ENCODE measurements at regions not wholly inside any gene's neighbourhood (a gene's known extent, or its start where the extent isn't known, plus 50 kb on each side); places are given as distances from the start of the nearest gene placed in this dataset.

DNA sequence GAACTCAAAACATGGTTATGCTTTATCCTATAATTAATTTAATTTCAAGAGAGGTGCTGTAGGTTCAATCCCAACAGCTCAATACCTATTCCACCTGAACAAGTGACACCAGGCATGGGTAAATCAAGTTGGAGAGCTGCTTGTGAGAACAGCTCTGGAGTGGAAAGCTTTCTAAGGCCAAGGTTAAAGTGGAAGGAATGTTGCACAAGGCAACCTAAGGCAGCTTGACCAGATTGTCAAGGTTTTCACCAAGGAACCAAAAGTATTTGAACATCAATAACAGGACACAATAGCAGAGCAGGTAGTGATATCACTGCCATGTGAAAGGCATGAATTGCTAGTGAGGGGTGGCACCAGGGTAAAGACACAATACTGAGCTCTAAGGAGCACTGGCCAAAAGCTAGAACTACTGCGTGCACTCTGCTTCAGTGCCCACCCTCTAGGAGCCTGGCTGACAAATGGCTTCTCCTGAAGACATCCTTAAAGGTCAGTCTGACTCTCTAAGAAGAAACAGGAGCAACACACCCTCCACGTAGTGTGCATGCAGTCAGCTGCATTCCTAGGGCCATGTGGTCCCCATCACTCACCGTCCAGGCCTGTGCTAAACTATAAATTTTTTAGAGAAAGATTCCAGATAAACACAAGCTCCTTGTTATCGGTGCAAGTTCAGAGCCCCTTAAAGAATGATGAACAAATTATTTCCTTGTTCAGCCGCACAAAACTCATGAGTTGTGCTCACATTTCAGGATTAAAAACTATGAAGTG is 677.7 kb upstream of the KLF4 start:
- H3K4me3 Mint-ChIP-seq: no peak overlapping the region
- no peak overlapping the region for H3K27ac Mint-ChIP-seq
- H3K9me3 Mint-ChIP-seq: no peaks in the 10 kb centered on the region
- H3K36me3 Mint-ChIP-seq (ENCODE audit: low read depth): no peaks in the 10 kb centered on the region
- H3K27me3 Mint-ChIP-seq (ENCODE audit: low read depth): no peaks in the 10 kb centered on the region
- H3K4me1 Mint-ChIP-seq (ENCODE audit: low read depth): no peaks in the 10 kb centered on the region

DNA sequence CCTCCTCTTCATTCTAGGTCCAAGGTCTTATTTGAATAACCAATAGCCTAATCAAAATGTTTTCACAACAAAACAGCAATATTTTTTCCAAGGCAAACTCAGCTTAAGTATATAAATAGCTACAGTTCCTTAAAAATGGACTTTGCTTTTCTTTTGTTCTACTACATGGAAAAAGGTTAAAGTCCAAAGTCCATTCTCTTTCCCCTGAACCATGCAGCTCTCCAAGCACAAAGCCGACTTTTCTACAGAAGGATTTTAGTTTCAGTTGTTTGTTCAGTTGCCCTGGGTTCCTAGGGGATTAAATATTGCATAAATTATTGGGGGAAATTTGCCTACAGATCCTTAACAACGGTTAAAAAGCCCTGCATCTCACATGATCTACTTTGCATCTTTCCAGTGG is 677.0 kb upstream of the KLF4 start:
- no peaks in the 10 kb centered on the region for H3K27me3 Mint-ChIP-seq (ENCODE audit: low read depth)
- no peak overlapping the region for H3K4me3 Mint-ChIP-seq
- no peaks in the 10 kb centered on the region for H3K9me3 Mint-ChIP-seq
- H3K36me3 Mint-ChIP-seq (ENCODE audit: low read depth): no peaks in the 10 kb centered on the region
- H3K27ac Mint-ChIP-seq: no peak overlapping the region
- no peaks in the 10 kb centered on the region for H3K4me1 Mint-ChIP-seq (ENCODE audit: low read depth)

DNA sequence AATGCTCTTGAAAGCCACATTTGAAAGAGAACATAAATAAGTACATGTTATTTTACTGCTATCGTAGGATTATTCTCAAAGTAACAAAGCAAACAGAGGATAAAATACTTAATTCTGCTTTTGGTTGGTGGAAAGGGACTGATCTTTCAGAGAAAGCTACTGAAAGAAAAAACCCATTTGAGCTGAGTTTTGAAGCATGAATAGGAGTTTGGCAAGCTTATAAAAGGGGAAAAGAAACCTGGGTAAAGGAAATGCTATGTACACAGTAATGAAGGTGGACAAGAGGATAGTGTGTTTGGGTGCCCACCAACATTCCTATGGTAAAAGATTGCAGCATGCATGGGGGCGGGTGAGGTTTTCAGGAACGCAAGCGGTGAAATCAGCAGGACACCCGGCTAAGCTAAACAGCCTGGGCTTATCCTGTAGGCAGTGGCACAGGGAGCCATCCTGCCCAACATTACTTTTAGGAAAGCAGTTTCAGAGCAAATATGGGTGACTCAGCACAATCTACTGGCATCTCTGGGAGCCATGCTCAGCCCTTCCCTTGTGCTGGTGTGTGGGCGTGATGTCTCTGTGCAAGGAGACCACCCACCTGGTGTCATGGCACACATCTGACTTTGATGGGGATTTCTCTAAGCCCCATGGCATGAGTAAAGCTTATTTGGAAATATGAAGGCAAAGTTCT is 673.9 kb upstream of the KLF4 start:
- Mint-ChIP-seq H3K9me3 (no peaks in the 10 kb centered on the region), H3K27ac (no peak overlapping the region), H3K4me1 (ENCODE audit: low read depth) (no peaks in the 10 kb centered on the region), H3K36me3 (ENCODE audit: low read depth) (no peaks in the 10 kb centered on the region), H3K27me3 (ENCODE audit: low read depth) (no peaks in the 10 kb centered on the region), H3K4me3 (no peak overlapping the region)

DNA sequence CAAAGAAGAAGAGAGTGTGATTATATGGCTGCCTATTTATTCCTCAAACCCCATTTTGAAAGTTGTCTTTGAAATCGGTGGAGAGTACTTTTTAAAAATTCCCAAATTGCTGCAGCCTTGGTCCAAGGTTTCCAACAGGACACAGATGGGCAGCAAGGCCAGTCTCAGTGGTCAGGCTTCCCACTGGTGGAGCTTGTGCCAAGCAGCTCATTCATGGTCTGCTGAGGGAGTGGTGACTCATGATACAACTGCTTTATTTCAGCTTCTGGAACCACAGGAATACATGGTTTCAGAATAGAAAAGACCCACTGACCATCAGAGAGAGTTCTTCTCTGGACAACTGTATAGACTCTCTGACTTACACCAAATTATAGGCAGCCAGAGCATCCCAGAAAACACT is 673.1 kb upstream of the KLF4 start:
- H3K4me3 Mint-ChIP-seq: no peak overlapping the region
- H3K36me3 Mint-ChIP-seq (ENCODE audit: low read depth): no peaks in the 10 kb centered on the region
- no peaks in the 10 kb centered on the region for H3K4me1 Mint-ChIP-seq (ENCODE audit: low read depth)
- H3K27ac Mint-ChIP-seq: no peak overlapping the region
- no peaks in the 10 kb centered on the region for H3K9me3 Mint-ChIP-seq
- no peaks in the 10 kb centered on the region for H3K27me3 Mint-ChIP-seq (ENCODE audit: low read depth)

DNA sequence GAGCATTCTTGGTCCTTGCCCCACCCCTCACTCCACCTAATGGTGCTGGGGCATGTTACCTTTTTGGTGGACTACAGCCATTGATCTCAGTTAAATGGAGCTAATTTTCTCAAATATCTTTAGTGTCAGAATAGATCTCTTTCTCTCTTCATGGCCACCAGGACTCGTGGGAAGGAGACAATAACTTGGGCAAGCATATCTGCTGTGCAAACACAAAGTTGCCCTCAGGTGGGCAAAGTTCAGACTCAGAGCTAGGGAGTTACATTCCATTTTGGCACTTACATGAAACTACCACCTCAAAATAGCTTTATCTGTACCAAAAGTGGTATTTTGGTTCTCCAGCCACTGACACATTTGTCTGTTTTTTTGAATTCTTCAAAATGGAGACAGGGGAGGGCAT is 671.9 kb upstream of the KLF4 start:
- Mint-ChIP-seq H3K27ac (no peak overlapping the region), H3K9me3 (no peaks in the 10 kb centered on the region), H3K27me3 (ENCODE audit: low read depth) (no peaks in the 10 kb centered on the region), H3K4me1 (ENCODE audit: low read depth) (no peaks in the 10 kb centered on the region), H3K4me3 (no peak overlapping the region), H3K36me3 (ENCODE audit: low read depth) (no peaks in the 10 kb centered on the region)

DNA sequence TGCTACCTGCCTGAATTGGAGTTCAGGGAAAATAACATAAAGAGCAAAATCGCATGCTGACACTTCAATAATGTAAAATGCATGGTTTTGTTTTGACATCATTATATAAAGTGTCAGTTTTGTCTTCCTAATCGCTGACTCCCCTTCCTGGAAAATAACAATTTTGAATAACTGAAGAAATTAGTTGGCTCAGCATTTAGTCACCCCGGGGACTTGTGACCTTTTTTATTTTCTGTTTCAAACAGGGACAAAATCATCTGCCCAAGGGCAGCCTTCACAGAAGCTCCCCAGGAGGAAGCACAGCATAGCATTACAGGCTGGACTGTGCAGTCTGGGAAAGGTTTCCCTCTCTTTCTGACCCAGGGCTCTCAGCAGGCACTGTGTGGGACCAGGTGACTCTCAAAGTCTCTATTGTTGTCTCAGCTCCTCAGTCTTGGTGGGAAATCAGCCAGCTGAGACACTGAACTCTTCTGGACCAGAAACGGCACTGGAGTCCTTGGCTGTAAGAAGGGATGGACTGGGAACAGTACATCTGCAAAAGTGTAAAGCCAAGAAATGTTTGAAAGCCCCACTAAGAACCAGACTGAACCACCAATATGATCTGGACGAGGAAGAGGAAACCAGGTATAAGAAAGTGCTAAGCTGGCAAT is 671.3 kb upstream of the KLF4 start:
- no peaks in the 10 kb centered on the region for H3K9me3 Mint-ChIP-seq
- no peak overlapping the region for H3K27ac Mint-ChIP-seq
- H3K4me1 Mint-ChIP-seq (ENCODE audit: low read depth): no peaks in the 10 kb centered on the region
- H3K27me3 Mint-ChIP-seq (ENCODE audit: low read depth): no peaks in the 10 kb centered on the region
- no peaks in the 10 kb centered on the region for H3K36me3 Mint-ChIP-seq (ENCODE audit: low read depth)
- H3K4me3 Mint-ChIP-seq: no peak overlapping the region

DNA sequence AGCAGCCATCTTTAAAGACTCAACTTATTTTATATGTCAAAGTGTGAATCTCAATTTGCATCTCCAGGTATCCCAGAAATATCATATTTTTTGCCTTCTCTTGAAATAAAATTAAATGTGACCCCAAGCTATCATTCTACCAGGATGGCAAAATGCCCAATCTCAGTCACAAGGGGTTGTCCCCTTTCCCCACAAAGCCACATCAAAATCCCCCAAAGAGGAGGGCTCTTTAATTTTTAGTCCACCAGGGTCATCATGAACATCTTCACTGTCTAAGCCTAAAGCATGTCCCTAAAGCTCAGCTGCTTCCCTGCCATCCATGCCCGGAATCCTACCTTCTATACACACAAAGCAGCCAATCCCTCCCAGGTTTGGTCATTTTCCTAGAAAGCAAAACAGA is 670.5 kb upstream of the KLF4 start:
- H3K36me3 Mint-ChIP-seq (ENCODE audit: low read depth): no peaks in the 10 kb centered on the region
- H3K27ac Mint-ChIP-seq: no peak overlapping the region
- no peaks in the 10 kb centered on the region for H3K27me3 Mint-ChIP-seq (ENCODE audit: low read depth)
- no peaks in the 10 kb centered on the region for H3K4me1 Mint-ChIP-seq (ENCODE audit: low read depth)
- H3K4me3 Mint-ChIP-seq: no peak overlapping the region
- no peaks in the 10 kb centered on the region for H3K9me3 Mint-ChIP-seq

DNA sequence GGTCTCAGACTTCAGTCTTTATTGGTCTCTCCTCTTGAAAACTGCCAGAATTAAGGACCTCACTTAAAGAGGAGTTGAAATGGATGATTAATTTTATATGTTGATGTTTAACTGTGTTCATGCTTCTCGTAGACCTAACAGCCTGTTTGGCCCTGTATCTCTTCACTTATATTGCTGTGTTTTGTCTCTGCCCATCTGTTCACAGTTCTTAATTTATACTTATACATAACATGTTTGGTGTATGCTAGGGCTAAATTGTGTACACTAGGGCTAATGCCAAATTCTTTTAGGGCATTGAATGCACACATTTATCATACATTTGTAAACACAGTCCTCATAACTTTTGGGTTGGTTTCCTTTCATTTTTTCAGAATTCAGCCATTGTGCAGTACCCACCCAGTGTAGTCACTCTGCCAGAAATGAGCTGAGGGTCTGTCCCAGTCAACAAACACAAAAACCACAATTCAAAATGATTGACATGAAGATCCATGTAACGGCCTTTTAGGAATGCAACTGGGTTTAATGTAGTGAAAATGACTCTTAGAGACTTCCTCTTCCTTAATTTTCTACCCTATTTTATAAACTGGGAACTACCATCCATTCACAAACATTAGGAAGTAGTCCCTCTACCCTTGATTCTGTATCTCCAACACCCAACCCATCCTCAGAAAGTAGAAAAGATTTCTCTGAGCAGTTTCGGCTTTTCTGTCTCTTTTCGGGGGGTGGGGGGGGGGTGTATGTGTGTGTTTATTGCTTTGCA is 668.8 kb upstream of the KLF4 start:
- H3K36me3 Mint-ChIP-seq (ENCODE audit: low read depth): no peaks in the 10 kb centered on the region
- H3K4me3 Mint-ChIP-seq: no peak overlapping the region
- H3K9me3 Mint-ChIP-seq: no peaks in the 10 kb centered on the region
- H3K27ac Mint-ChIP-seq: no peak overlapping the region
- no peaks in the 10 kb centered on the region for H3K4me1 Mint-ChIP-seq (ENCODE audit: low read depth)
- no peaks in the 10 kb centered on the region for H3K27me3 Mint-ChIP-seq (ENCODE audit: low read depth)

DNA sequence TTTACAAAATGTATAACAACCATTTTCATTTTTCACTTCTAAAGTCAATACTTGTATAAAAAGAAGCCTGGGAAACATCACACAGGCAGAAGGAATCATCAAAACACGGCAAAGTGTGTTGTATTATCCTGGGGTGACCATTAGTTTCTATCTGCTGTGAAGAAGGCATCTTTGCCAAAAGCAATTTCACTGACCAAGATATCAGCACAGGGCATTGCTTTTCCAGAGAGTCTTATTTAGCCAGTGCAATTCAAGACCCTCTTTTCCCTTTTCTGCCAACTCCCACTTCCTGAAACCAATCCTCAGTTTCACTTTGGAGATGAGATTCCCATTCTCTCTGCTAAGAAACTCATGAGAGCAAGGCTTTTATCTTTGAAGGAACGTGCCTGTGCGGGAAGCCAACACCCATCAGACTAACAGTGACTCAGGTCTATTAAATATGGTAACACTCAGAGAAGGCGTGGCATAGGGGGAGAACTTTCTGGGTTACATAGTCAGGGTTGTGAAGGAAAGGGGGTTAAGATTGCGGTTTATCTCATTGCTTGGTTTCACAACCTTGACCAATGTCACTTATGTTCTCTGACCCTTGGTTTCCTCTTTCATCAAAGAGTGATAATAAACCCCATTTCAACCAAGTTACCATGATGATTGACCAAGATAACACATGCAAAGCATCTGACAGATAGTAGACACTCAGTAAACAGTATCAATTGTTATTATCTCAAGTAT is 666.9 kb upstream of the KLF4 start:
- H3K4me1 Mint-ChIP-seq (ENCODE audit: low read depth): no peaks in the 10 kb centered on the region
- H3K4me3 Mint-ChIP-seq: no peak overlapping the region
- H3K27me3 Mint-ChIP-seq (ENCODE audit: low read depth): no peaks in the 10 kb centered on the region
- no peaks in the 10 kb centered on the region for H3K9me3 Mint-ChIP-seq
- no peak overlapping the region for H3K27ac Mint-ChIP-seq
- H3K36me3 Mint-ChIP-seq (ENCODE audit: low read depth): no peaks in the 10 kb centered on the region

DNA sequence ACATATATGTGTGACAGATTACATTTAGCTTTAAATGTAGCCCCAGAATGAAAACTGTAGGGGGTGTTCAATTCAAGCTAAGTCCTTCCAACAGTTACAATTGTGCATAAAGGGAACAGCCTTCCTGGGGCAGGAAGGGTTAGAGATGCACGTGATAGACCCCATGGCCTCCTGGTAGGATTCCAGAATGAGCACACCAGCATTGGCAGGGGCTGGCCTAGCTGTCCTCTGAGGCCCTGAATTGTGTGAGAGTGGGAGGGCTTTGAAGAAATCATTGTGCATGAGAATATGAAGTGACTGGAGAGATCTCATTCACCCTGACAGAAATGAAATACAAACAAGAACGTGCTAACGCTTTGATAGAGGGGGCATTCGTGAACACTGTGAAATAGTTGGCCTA is 663.8 kb upstream of the KLF4 start:
- Mint-ChIP-seq H3K36me3 (ENCODE audit: low read depth) (no peaks in the 10 kb centered on the region), H3K4me3 (no peak overlapping the region), H3K4me1 (ENCODE audit: low read depth) (no peaks in the 10 kb centered on the region), H3K27ac (no peak overlapping the region), H3K27me3 (ENCODE audit: low read depth) (no peaks in the 10 kb centered on the region), H3K9me3 (no peaks in the 10 kb centered on the region)

DNA sequence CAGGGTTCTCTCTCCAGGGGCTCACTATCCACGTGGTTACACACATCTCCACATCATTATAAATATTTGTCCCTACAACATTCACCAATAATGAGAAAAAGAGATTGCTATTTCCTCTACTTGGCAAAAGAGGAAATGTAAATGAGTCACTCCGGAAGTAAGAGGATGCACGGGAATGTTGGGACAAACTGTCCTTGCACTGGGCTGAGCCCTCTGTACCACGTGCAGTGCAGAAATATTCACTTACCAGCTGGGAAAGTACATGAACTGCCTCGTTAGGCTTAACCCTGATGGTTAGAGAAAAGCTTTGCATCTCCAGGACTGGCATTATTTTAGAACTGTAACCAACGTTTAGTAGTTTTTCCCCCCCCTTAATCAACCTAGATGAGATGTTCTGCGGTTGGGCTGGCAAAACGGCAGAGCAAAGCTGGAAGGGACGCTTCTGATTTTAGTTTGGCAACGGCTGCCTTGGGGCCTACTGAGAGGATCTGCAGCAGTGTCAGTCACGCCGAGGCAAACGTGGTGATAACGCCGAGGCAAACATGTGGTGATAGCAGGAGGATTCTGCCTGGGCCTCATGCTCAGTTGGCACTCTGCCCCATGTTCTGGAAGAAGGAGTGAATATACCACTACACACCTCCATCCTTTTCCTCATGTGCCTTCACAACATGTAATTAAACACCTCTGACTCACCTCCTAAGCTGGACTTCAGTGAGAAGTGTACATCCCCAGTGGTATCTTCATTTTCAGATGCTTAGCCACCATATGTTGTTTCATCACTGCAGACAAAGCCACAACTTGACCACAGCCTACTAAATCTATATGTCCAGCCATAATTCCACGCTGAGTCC is 661.4 kb upstream of the KLF4 start:
- H3K4me1 Mint-ChIP-seq (ENCODE audit: low read depth): no peaks in the 10 kb centered on the region
- no peaks in the 10 kb centered on the region for H3K36me3 Mint-ChIP-seq (ENCODE audit: low read depth)
- H3K27me3 Mint-ChIP-seq (ENCODE audit: low read depth): no peaks in the 10 kb centered on the region
- H3K9me3 Mint-ChIP-seq: peaks cover 5% of the 10 kb centered on the region
- H3K4me3 Mint-ChIP-seq: no peak overlapping the region
- no peak overlapping the region for H3K27ac Mint-ChIP-seq

DNA sequence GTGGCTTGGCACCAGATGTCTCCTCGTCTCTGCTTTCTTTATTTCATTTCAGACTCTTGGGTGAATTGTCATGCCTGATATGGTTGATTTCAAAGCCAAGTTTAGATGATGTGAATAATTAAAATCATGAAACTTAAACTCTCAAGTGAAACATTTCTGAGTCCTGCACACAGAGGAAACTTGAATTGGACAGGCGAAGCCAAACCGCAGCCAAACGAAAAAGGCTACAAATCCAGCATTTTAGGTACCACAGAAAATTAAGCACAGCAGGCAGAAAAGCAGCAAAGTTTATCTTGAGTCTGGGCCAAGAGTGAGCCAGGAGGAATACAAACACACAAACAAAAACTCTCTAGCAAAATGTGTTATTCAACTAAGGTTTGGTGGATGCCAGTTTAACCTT is 659.8 kb upstream of the KLF4 start:
- no peak overlapping the region for H3K27ac Mint-ChIP-seq

DNA sequence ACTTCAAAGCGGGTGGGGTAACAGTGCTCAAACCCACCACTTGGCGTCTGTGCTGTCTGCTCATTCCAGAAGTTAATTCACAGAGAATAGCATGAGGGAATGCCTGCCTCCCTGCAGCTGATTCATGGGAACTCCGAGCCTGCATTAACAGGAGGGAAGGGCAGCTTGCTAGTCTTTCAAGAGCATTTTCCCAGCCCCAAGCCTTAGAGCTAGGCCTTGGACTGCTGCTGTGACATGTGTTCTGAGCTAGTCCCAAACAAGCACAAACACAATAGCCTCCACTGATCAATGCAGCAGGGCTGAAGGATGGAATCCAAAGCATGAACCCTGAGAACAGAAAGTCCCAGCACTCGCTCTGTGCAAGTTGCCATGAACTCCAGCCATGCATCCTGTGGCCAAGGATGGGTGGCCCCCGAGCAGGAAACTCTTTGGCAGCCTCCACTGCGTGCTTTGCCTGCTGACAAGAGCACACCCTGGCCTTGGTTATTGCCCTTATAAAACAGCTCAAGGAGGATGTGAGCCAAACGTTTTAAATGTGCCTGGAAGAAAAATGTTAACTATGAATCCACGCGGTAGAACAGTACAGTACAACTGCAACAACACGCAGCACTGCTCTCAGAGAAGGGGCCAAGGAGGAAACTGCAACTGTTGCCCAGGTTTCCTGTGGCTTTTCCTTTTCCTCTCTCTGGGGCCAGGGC is 653.1 kb upstream of the KLF4 start:
- no peak overlapping the region for H3K4me3 Mint-ChIP-seq
- H3K4me1 Mint-ChIP-seq (ENCODE audit: low read depth): no peaks in the 10 kb centered on the region
- no peaks in the 10 kb centered on the region for H3K36me3 Mint-ChIP-seq (ENCODE audit: low read depth)
- no peaks in the 10 kb centered on the region for H3K27me3 Mint-ChIP-seq (ENCODE audit: low read depth)
- no peak overlapping the region for H3K27ac Mint-ChIP-seq
- H3K9me3 Mint-ChIP-seq: peaks cover 11% of the 10 kb centered on the region

More for the DNA sequence above, 659.8 kb upstream of the KLF4 start:
- peaks cover 11% of the 10 kb centered on the region for H3K9me3 Mint-ChIP-seq
- no peaks in the 10 kb centered on the region for H3K36me3 Mint-ChIP-seq (ENCODE audit: low read depth)
- H3K27me3 Mint-ChIP-seq (ENCODE audit: low read depth): no peaks in the 10 kb centered on the region
- no peak overlapping the region for H3K4me3 Mint-ChIP-seq
- H3K4me1 Mint-ChIP-seq (ENCODE audit: low read depth): no peaks in the 10 kb centered on the region
